ENCODE measurements at regions not wholly inside any gene's neighbourhood (a gene's known extent, or its start where the extent isn't known, plus 50 kb on each side); places are given as distances from the start of the nearest gene placed in this dataset.

DNA sequence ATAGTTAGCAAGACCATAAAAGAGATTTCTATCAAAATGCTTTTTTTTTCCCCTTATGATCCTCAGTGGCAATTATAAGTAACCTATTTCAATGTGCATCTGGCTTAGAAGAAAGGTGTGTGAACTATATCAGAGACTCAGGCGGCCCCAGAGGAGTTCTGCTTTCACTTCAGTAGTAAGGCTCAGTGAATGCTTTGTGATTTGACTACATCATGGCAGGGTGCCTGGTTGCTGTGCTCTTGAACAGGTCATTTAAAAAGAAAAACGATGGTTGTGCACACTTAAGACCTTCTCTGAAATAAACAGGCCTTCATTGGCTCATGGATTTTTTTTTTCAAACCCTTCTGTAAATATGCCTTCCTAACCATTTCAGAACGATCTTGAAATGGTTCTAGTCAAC is 400.4 kb upstream of the RARB start:
- intact Hi-C loops (cut with micrococcal nuclease) = no loop called here
- H3K9me3 Mint-ChIP-seq = peaks cover 0 to 4% (median 0%) of the 10 kb centered on the region in 8 donors
- H3K4me1 Mint-ChIP-seq = no peaks in the 10 kb centered on the region
- no peak for DNase-seq
- H3K4me3 Mint-ChIP-seq = no peak overlapping the region
- no peaks in the 10 kb centered on the region for H3K27me3 ChIP-seq (ENCODE audit: insufficient read depth, low read length)
- CTCF ChIA-PET (ENCODE audit: partially characterized antibody) = no interaction called here
- H3K9me3 ChIP-seq (ENCODE audit: control insufficient read depth in 1 of 2, low read length in 2 of 2) = no peaks in the 10 kb centered on the region
- no peaks in the 10 kb centered on the region for H3K36me3 Mint-ChIP-seq
- no peak overlapping the region for H3K27ac Mint-ChIP-seq
- H3K27me3 Mint-ChIP-seq = no peaks in the 10 kb centered on the region
- POLR2A ChIA-PET (ENCODE audit: partially characterized antibody) = no interaction called here
- no peaks in the 10 kb centered on the region for H3K36me3 ChIP-seq (ENCODE audit: insufficient read depth, low read length)
- H3K27ac ChIP-seq (ENCODE audit: low read depth, low read length) = no peak overlapping the region
- H3K4me1 ChIP-seq (ENCODE audit: insufficient read depth, low read length) = no peaks in the 10 kb centered on the region
- H3K4me3 ChIP-seq (ENCODE audit: low read length in 2 of 2) = no peak overlapping the region

DNA sequence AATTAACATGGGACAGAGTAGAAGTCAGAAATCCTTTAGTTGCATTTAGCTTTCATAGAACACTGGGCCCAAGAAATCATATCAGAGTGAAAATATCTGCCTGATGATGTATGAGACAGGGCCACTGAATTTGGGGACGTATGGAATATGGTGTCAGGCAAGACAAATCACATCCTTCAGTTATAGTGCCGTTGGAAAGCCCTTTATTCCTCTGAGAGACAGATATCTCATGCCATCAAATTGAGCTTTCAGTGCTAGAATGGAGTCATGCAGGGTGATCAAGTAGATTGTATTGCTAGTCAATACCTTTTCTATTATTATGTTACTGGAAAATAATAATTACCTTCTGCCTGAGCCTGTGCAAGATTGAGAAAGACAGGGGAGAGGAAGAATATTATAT is 398.2 kb upstream of the RARB start:
- H3K36me3 Mint-ChIP-seq = no peaks in the 10 kb centered on the region
- intact Hi-C loops (cut with micrococcal nuclease) = no loop called here
- DNase-seq = no peak
- Histone ChIP-seq H3K9me3 (ENCODE audit: control insufficient read depth in 1 of 2, low read length in 2 of 2) (no peaks in the 10 kb centered on the region), H3K36me3 (ENCODE audit: insufficient read depth, low read length) (no peaks in the 10 kb centered on the region), H3K27ac (ENCODE audit: low read depth, low read length) (no peak overlapping the region), H3K27me3 (ENCODE audit: insufficient read depth, low read length) (no peaks in the 10 kb centered on the region), H3K4me3 (ENCODE audit: low read length in 2 of 2) (no peak overlapping the region), H3K4me1 (ENCODE audit: insufficient read depth, low read length) (no peaks in the 10 kb centered on the region)
- H3K27ac Mint-ChIP-seq = no peak overlapping the region
- no peaks in the 10 kb centered on the region for H3K4me1 Mint-ChIP-seq
- no peaks in the 10 kb centered on the region for H3K27me3 Mint-ChIP-seq
- ChIA-PET CTCF (ENCODE audit: partially characterized antibody) (no interaction called here), POLR2A (ENCODE audit: partially characterized antibody) (no interaction called here)
- H3K4me3 Mint-ChIP-seq = no peak overlapping the region
- H3K9me3 Mint-ChIP-seq = peaks cover 0 to 4% (median 0%) of the 10 kb centered on the region in 8 donors

DNA sequence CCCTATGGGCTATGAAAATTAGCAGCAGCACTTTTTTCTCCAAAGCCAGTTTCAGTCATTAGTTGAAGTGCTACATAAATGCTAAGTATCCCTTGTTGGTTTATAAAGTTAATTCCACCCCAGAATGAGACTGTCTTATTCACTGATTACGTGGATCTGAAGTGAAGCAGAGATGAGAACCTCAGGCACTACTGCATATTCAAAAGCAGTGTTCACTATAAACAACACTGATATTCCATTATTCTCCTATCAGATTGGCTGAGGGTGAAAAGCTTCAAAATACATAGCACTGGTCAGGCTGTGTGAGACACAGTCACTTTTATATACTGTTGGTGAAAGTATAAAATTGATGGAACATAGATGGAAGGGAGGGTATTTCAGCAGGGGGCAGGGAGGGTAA is 395.7 kb upstream of the RARB start:
- no peaks in the 10 kb centered on the region for H3K27me3 Mint-ChIP-seq
- no peak overlapping the region for H3K27ac Mint-ChIP-seq
- H3K36me3 ChIP-seq (ENCODE audit: insufficient read depth, low read length) = no peaks in the 10 kb centered on the region
- no peak overlapping the region for H3K27ac ChIP-seq (ENCODE audit: low read depth, low read length)
- peaks cover 0 to 3% (median 0%) of the 10 kb centered on the region in 8 donors for H3K9me3 Mint-ChIP-seq
- H3K4me3 ChIP-seq (ENCODE audit: low read length in 2 of 2) = no peak overlapping the region
- H3K4me1 Mint-ChIP-seq = no peaks in the 10 kb centered on the region
- no peak overlapping the region for H3K4me3 Mint-ChIP-seq
- ChIA-PET POLR2A (ENCODE audit: partially characterized antibody) (no interaction called here), CTCF (ENCODE audit: partially characterized antibody) (no interaction called here)
- no peaks in the 10 kb centered on the region for H3K36me3 Mint-ChIP-seq
- H3K27me3 ChIP-seq (ENCODE audit: insufficient read depth, low read length) = no peaks in the 10 kb centered on the region
- H3K9me3 ChIP-seq (ENCODE audit: control insufficient read depth in 1 of 2, low read length in 2 of 2) = no peaks in the 10 kb centered on the region
- DNase-seq = no peak
- H3K4me1 ChIP-seq (ENCODE audit: insufficient read depth, low read length) = no peaks in the 10 kb centered on the region
- intact Hi-C loops (cut with micrococcal nuclease) = no loop called here

DNA sequence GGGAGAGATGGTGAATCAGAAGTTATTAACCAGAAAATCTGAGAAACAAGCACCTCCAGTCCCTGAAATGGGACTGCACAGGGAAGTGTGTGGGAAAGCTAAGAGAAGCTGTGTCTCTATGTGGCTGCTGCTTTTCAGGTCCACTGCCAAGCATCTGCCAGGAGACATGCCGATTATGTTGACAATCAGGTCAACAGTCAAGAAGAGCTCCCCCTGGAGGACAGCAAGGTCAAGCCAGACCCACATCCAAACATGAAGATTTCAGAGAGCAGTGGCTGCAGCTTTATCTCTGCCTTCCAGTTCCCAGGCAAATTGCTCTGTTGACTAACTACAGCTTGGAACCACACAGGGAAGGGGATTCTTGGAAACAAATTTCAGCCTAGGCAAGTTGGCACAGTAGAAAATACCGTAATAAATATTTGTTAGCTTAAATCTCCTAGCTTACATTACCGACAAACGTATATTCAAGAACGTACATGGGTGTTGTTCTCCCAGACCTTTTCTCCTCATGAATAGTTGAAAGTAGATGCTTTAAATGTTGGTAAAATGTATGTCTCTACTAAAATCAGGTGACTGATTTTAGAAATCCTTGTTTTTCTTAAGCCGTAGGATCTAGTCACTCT is 394.5 kb upstream of the RARB start:
- Mint-ChIP-seq H3K9me3 (peaks cover 0 to 3% (median under 1%) of the 10 kb centered on the region in 8 donors), H3K4me3 (no peak overlapping the region), H3K27ac (no peak overlapping the region), H3K27me3 (no peaks in the 10 kb centered on the region), H3K36me3 (no peaks in the 10 kb centered on the region), H3K4me1 (no peaks in the 10 kb centered on the region)
- H3K4me1 ChIP-seq (ENCODE audit: insufficient read depth, low read length) = no peaks in the 10 kb centered on the region
- H3K4me3 ChIP-seq (ENCODE audit: low read length in 2 of 2) = no peak overlapping the region
- ChIA-PET CTCF (ENCODE audit: partially characterized antibody) (no interaction called here), POLR2A (ENCODE audit: partially characterized antibody) (no interaction called here)
- no peak overlapping the region for H3K27ac ChIP-seq (ENCODE audit: low read depth, low read length)
- no peaks in the 10 kb centered on the region for H3K27me3 ChIP-seq (ENCODE audit: insufficient read depth, low read length)
- no peaks in the 10 kb centered on the region for H3K9me3 ChIP-seq (ENCODE audit: control insufficient read depth in 1 of 2, low read length in 2 of 2)
- DNase-seq = no peak
- intact Hi-C loops (cut with micrococcal nuclease) = no loop called here
- H3K36me3 ChIP-seq (ENCODE audit: insufficient read depth, low read length) = no peaks in the 10 kb centered on the region

DNA sequence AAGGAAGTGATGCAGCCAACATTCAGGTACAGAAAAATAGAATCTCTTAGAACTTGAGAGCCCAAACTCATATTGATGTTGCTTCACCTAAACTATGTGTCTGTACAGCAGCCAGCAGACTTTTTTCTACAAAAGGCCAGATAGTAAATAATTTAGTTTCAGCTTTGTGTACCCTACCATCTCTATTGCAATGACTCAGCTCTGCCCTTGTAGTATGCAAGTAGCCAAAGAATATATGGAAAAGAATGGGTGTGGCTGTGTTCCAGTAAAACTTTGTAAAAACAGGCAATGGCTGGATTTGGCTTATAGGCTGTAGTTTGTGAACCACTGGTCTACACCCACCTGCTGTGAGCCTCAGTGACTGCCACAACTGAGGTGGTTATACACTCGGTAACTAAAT is 392.5 kb upstream of the RARB start:
- intact Hi-C loops (cut with micrococcal nuclease) = no loop called here
- Histone ChIP-seq H3K4me3 (ENCODE audit: low read length in 2 of 2) (no peak overlapping the region), H3K36me3 (ENCODE audit: insufficient read depth, low read length) (no peaks in the 10 kb centered on the region), H3K9me3 (ENCODE audit: control insufficient read depth in 1 of 2, low read length in 2 of 2) (no peaks in the 10 kb centered on the region), H3K27ac (ENCODE audit: low read depth, low read length) (no peak overlapping the region), H3K4me1 (ENCODE audit: insufficient read depth, low read length) (no peaks in the 10 kb centered on the region), H3K27me3 (ENCODE audit: insufficient read depth, low read length) (no peaks in the 10 kb centered on the region)
- ChIA-PET POLR2A (ENCODE audit: partially characterized antibody) (no interaction called here), CTCF (ENCODE audit: partially characterized antibody) (no interaction called here)
- Mint-ChIP-seq H3K4me1 (no peaks in the 10 kb centered on the region), H3K4me3 (no peak overlapping the region), H3K36me3 (no peaks in the 10 kb centered on the region), H3K27me3 (no peaks in the 10 kb centered on the region), H3K9me3 (peaks cover 0 to 10% (median 3%) of the 10 kb centered on the region in 8 donors), H3K27ac (no peak overlapping the region)
- DNase-seq = no peak

DNA sequence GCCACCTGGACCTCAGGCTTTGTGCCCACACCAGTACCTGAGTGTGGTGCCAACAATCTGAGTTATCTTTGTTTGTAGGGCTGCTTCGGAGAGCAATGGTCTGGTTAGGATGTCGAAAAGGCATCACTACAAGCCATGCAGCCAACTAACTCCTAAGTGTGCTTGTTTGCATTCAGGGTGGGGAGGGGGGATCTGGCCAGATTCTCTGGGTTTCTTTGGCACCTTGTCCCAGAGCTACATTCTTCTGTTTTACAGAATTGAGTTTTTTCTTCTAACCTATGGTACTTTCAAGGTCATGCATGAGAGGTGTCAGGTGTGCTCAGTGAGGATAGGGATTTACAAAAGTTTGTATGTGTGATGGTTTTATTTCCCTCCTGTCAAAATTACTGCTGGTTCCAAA is 391.4 kb upstream of the RARB start:
- Histone ChIP-seq H3K4me1 (ENCODE audit: insufficient read depth, low read length) (no peaks in the 10 kb centered on the region), H3K4me3 (ENCODE audit: low read length in 2 of 2) (no peak overlapping the region), H3K27me3 (ENCODE audit: insufficient read depth, low read length) (no peaks in the 10 kb centered on the region), H3K36me3 (ENCODE audit: insufficient read depth, low read length) (no peaks in the 10 kb centered on the region), H3K9me3 (ENCODE audit: control insufficient read depth in 1 of 2, low read length in 2 of 2) (no peaks in the 10 kb centered on the region), H3K27ac (ENCODE audit: low read depth, low read length) (no peak overlapping the region)
- intact Hi-C loops (cut with micrococcal nuclease) = no loop called here
- H3K36me3 Mint-ChIP-seq = no peaks in the 10 kb centered on the region
- CTCF ChIA-PET (ENCODE audit: partially characterized antibody) = no interaction called here
- DNase-seq = no peak
- POLR2A ChIA-PET (ENCODE audit: partially characterized antibody) = no interaction called here
- H3K27me3 Mint-ChIP-seq = no peaks in the 10 kb centered on the region
- H3K27ac Mint-ChIP-seq = no peak overlapping the region
- H3K9me3 Mint-ChIP-seq = peaks cover 0 to 10% (median 3%) of the 10 kb centered on the region in 8 donors
- no peaks in the 10 kb centered on the region for H3K4me1 Mint-ChIP-seq
- H3K4me3 Mint-ChIP-seq = no peak overlapping the region

DNA sequence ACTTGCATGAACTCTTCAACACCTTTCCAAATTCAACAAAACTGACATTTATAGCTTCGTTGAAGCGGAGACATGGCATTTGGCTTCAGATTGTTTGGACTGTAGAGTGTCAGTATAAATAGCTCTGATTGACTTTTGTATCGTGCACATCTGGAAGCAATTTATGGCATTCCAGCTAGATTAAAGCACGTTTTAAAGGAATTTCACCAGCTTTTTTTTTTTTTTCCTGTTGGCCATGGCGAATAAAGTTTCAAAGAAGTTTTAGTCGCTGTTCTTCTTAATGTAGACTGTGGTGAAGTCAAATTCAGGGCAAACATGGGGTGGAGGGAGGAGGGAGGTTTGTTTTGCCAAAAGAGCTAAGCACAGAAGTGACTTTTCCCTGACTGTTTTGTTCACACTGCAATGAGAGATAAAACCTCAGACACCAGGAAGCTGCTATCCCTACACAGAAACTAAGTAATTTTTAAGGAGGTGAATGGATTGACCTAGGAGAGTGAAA is 391.0 kb upstream of the RARB start:
- no peaks in the 10 kb centered on the region for H3K36me3 ChIP-seq (ENCODE audit: insufficient read depth, low read length)
- no peaks in the 10 kb centered on the region for H3K36me3 Mint-ChIP-seq
- intact Hi-C loops (cut with micrococcal nuclease) = no loop called here
- no peak overlapping the region for H3K4me3 ChIP-seq (ENCODE audit: low read length in 2 of 2)
- H3K27me3 Mint-ChIP-seq = no peaks in the 10 kb centered on the region
- CTCF ChIA-PET (ENCODE audit: partially characterized antibody) = no interaction called here
- H3K27me3 ChIP-seq (ENCODE audit: insufficient read depth, low read length) = no peaks in the 10 kb centered on the region
- POLR2A ChIA-PET (ENCODE audit: partially characterized antibody) = no interaction called here
- H3K27ac ChIP-seq (ENCODE audit: low read depth, low read length) = no peak overlapping the region
- DNase-seq = no peak
- no peaks in the 10 kb centered on the region for H3K4me1 ChIP-seq (ENCODE audit: insufficient read depth, low read length)
- no peaks in the 10 kb centered on the region for H3K9me3 ChIP-seq (ENCODE audit: control insufficient read depth in 1 of 2, low read length in 2 of 2)
- no peak overlapping the region for H3K27ac Mint-ChIP-seq
- H3K9me3 Mint-ChIP-seq = peaks cover 0 to 10% (median 3%) of the 10 kb centered on the region in 8 donors
- H3K4me1 Mint-ChIP-seq = no peaks in the 10 kb centered on the region
- H3K4me3 Mint-ChIP-seq = no peak overlapping the region

DNA sequence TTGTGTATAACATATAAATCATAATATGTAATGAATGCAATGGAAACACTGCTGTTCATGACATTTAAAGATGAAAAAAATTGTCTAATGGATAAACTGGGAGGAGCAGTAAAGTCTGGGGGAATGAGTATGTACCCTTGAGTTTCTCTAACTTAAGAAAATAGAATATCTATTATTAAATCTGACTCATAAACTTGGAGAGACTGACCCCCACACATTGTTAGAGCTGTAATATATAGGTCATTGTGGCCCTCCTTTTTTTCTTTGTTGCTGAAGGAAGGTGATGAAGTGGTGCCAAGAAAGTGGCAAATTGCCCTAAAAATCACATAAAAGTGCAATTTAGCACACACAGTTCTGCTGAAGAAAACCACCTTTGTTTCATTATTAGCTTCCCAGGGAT is 389.8 kb upstream of the RARB start:
- no peaks in the 10 kb centered on the region for H3K4me1 Mint-ChIP-seq
- H3K4me3 Mint-ChIP-seq = no peak overlapping the region
- intact Hi-C loops (cut with micrococcal nuclease) = no loop called here
- H3K9me3 ChIP-seq (ENCODE audit: control insufficient read depth in 1 of 2, low read length in 2 of 2) = no peaks in the 10 kb centered on the region
- no peaks in the 10 kb centered on the region for H3K36me3 ChIP-seq (ENCODE audit: insufficient read depth, low read length)
- no peak overlapping the region for H3K4me3 ChIP-seq (ENCODE audit: low read length in 2 of 2)
- no peaks in the 10 kb centered on the region for H3K27me3 Mint-ChIP-seq
- no peak for DNase-seq
- H3K9me3 Mint-ChIP-seq = peaks cover 0 to 10% (median 3%) of the 10 kb centered on the region in 8 donors
- H3K27ac Mint-ChIP-seq = no peak overlapping the region
- H3K27me3 ChIP-seq (ENCODE audit: insufficient read depth, low read length) = no peaks in the 10 kb centered on the region
- H3K27ac ChIP-seq (ENCODE audit: low read depth, low read length) = no peak overlapping the region
- no peaks in the 10 kb centered on the region for H3K36me3 Mint-ChIP-seq
- ChIA-PET POLR2A (ENCODE audit: partially characterized antibody) (no interaction called here), CTCF (ENCODE audit: partially characterized antibody) (no interaction called here)
- no peaks in the 10 kb centered on the region for H3K4me1 ChIP-seq (ENCODE audit: insufficient read depth, low read length)
